ENCODE measurements at regions not wholly inside any gene's neighbourhood (a gene's known extent, or its start where the extent isn't known, plus 50 kb on each side); places are given as distances from the start of the nearest gene placed in this dataset.

DNA sequence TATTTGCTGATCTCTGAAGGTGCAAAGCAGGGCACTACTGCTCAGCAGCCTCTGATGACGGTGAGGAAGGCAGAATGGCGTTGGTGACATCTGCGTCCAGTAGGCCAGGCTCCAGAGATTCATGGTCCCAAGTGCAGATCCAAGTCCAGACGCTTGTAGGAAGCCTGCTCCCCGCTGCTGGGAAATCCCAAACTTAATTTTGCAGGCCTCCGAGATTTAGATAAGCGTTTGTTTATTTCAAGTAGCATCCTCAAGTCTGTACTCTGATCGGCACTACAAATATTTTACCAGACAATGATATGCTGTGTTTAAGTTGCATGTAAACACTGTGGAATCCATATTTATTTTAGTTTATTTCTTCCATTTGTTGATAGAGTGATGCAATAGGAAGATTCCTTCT lies 244.9 kb upstream of the KLF6 start:
- 98% methylated on average over 7 of the region's 8 CpGs for WGBS (ENCODE audit: insufficient coverage)
- Histone ChIP-seq H3K27ac (ENCODE audit: low read length) (no peak overlapping the region), H3K4me3 (ENCODE audit: low read length) (no peak overlapping the region), H3K9me3 (ENCODE audit: control insufficient read depth, insufficient read depth, low read length) (no peaks in the 10 kb centered on the region), H3K27me3 (ENCODE audit: control insufficient read depth, insufficient read depth, low read length) (no peaks in the 10 kb centered on the region), H3K36me3 (ENCODE audit: control insufficient read depth, insufficient read depth, low read length) (no peaks in the 10 kb centered on the region), H3K4me1 (ENCODE audit: control insufficient read depth, insufficient read depth, low read length) (peaks cover 9% of the 10 kb centered on the region)
- no peak for ATAC-seq
- Mint-ChIP-seq H3K4me3 (no peak overlapping the region), H3K27ac (no peak overlapping the region), H3K9me3 (no peaks in the 10 kb centered on the region), H3K27me3 (ENCODE audit: low read depth in 2 of 2) (no peaks in the 10 kb centered on the region), H3K36me3 (no peaks in the 10 kb centered on the region), H3K4me1 (peaks cover 4 to 19% of the 10 kb centered on the region in 2 donors)
- intact Hi-C loops (cut with micrococcal nuclease), result no loop called here
- no peak for DNase-seq
- no peak for TF ChIP-seq CTCF (IDR thresholded peaks at IDR 0.05)

GRCh38 chr10:4028854-4029583 lies 244.0 kb upstream of the KLF6 start:
- no peaks in the 10 kb centered on the region for H3K27me3 Mint-ChIP-seq (ENCODE audit: low read depth in 2 of 2)
- intact Hi-C loops (cut with micrococcal nuclease), result no loop called here
- H3K36me3 Mint-ChIP-seq, result no peaks in the 10 kb centered on the region
- no peaks in the 10 kb centered on the region for H3K9me3 ChIP-seq (ENCODE audit: control insufficient read depth, insufficient read depth, low read length)
- no peak overlapping the region for H3K4me3 Mint-ChIP-seq
- DNase-seq, result no peak
- TF ChIP-seq CTCF (IDR thresholded peaks at IDR 0.05), result no peak
- H3K27me3 ChIP-seq (ENCODE audit: control insufficient read depth, insufficient read depth, low read length), result no peaks in the 10 kb centered on the region
- no peak for ATAC-seq
- no peak overlapping the region for H3K27ac ChIP-seq (ENCODE audit: low read length)
- H3K4me3 ChIP-seq (ENCODE audit: low read length), result no peak overlapping the region
- H3K4me1 Mint-ChIP-seq, result peaks cover 0 to 12% of the 10 kb centered on the region in 2 donors
- H3K36me3 ChIP-seq (ENCODE audit: control insufficient read depth, insufficient read depth, low read length), result no peaks in the 10 kb centered on the region
- H3K9me3 Mint-ChIP-seq, result no peaks in the 10 kb centered on the region
- peaks cover 6% of the 10 kb centered on the region for H3K4me1 ChIP-seq (ENCODE audit: control insufficient read depth, insufficient read depth, low read length)
- 99% methylated on average over 5 of the region's 6 CpGs for WGBS (ENCODE audit: insufficient coverage)
- H3K27ac Mint-ChIP-seq, result no peak overlapping the region

DNA sequence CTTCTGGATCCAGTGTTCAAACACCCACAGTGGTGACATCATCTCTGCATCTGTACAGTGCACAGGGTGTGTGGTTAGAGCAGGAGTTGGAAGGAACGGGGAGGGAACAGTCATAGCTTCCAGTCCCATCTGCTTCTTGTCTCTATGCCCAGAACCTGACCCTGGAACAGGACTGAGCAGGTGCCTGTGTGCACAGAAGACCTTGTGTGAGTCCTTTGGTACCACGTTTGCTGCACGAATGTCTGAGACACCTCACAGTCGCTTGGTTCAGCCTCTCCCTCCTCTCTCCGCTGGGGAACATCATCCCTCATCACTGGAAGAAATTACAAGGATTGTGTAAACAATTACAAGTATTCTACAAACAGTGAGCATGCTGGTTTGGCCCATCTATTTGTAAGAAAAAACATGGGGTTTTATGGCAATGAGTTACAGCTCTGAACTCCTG lies 243.0 kb upstream of the KLF6 start:
- no peaks in the 10 kb centered on the region for H3K4me1 ChIP-seq (ENCODE audit: control insufficient read depth, insufficient read depth, low read length)
- WGBS (ENCODE audit: insufficient coverage), result 93% methylated on average over 4 of the region's 5 CpGs
- H3K4me3 Mint-ChIP-seq, result no peak overlapping the region
- no peaks in the 10 kb centered on the region for H3K36me3 ChIP-seq (ENCODE audit: control insufficient read depth, insufficient read depth, low read length)
- no peak overlapping the region for H3K27ac Mint-ChIP-seq
- no peak for TF ChIP-seq CTCF (IDR thresholded peaks at IDR 0.05)
- peaks cover 0 to 5% of the 10 kb centered on the region in 2 donors for H3K4me1 Mint-ChIP-seq
- no peaks in the 10 kb centered on the region for H3K27me3 ChIP-seq (ENCODE audit: control insufficient read depth, insufficient read depth, low read length)
- H3K27ac ChIP-seq (ENCODE audit: low read length), result no peak overlapping the region
- no peaks in the 10 kb centered on the region for H3K27me3 Mint-ChIP-seq (ENCODE audit: low read depth in 2 of 2)
- DNase-seq (no peak), ATAC-seq (no peak)
- H3K36me3 Mint-ChIP-seq, result no peaks in the 10 kb centered on the region
- intact Hi-C loops (cut with micrococcal nuclease), result no loop called here
- no peak overlapping the region for H3K4me3 ChIP-seq (ENCODE audit: low read length)
- H3K9me3 Mint-ChIP-seq, result no peaks in the 10 kb centered on the region
- no peaks in the 10 kb centered on the region for H3K9me3 ChIP-seq (ENCODE audit: control insufficient read depth, insufficient read depth, low read length)

GRCh38 chr10:4025339-4025738 lies 240.3 kb upstream of the KLF6 start:
- Mint-ChIP-seq H3K9me3 (no peaks in the 10 kb centered on the region), H3K4me1 (peaks cover 0 to 15% of the 10 kb centered on the region in 2 donors), H3K27ac (no peak overlapping the region), H3K4me3 (no peak overlapping the region), H3K36me3 (no peaks in the 10 kb centered on the region), H3K27me3 (ENCODE audit: low read depth in 2 of 2) (no peaks in the 10 kb centered on the region)
- no peaks in the 10 kb centered on the region for H3K9me3 ChIP-seq (ENCODE audit: control insufficient read depth, insufficient read depth, low read length)
- no peaks in the 10 kb centered on the region for H3K36me3 ChIP-seq (ENCODE audit: control insufficient read depth, insufficient read depth, low read length)
- intact Hi-C loops (cut with micrococcal nuclease), result no loop called here
- no peak overlapping the region for H3K27ac ChIP-seq (ENCODE audit: low read length)
- H3K4me3 ChIP-seq (ENCODE audit: low read length), result no peak overlapping the region
- TF ChIP-seq CTCF (IDR thresholded peaks at IDR 0.05), result no peak
- H3K27me3 ChIP-seq (ENCODE audit: control insufficient read depth, insufficient read depth, low read length), result no peaks in the 10 kb centered on the region
- ATAC-seq, result no peak
- DNase-seq, result no peak
- 27% methylated on average over 2 of the region's 4 CpGs for WGBS (ENCODE audit: insufficient coverage)
- no peaks in the 10 kb centered on the region for H3K4me1 ChIP-seq (ENCODE audit: control insufficient read depth, insufficient read depth, low read length)

Measured in natural killer cell (primary cell).